DND-41 (cell line): ENCODE measurements at regions not wholly inside any gene's neighbourhood (a gene's known extent, or its start where the extent isn't known, plus 50 kb on each side); places are given as distances from the start of the nearest gene placed in this dataset.

ENCODE experiments used
- EZH2 ChIP-seq: IDR thresholded peaks from 3 replicates; pipeline ENCODE4 v1.6.1; 2012; ENCODE audit warnings: borderline replicate concordance, low read depth, mild to moderate bottlenecking, moderate library complexity, low read length, inconsistent platforms; ENCODE audit not compliant: severe bottlenecking
- TF ChIP-seq, protein P1 (sequence below): IDR thresholded peaks from 2 replicates; pipeline ENCODE4 v1.5.1; 2012; ENCODE audit warnings: borderline replicate concordance, low read length, moderate library complexity, mild to moderate bottlenecking; ENCODE audit not compliant: poor library complexity, severe bottlenecking; ENCODE audit errors: extremely low read depth

DNA sequence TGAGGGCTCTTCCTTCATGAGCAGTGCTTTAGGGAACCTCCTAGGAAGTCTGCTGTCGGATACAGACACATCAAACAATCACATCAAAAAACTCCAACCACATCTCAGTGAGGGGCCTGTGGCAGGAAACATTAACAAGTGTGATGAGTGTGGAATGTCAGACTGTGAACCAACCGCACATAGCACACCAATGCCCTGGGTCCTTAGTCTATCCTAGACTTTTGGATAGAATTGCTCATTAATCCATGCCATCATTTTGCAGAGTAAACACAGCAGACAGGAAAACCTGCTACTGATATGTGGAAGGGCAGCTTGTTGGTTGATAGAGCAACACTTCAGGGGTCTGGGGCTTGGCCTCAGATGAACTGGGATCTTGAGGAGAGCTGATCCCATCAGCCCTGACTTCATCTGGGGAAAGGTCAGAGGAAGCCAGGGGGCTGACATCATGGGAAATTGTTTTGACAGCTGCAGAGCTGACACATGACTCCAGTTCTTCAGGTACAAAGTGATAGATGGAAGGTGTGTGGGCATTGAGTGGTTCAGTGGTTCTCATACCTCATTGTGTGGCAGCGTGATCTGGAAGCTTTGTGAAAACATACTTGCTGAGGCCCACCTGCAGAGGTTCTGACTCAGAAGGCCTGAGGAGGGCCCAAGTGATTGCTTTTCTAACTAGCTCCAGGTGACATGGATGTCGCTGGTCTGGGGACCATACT, 193.3 kb downstream of the DIRAS2 start:
- TF ChIP-seq, protein P1, sequence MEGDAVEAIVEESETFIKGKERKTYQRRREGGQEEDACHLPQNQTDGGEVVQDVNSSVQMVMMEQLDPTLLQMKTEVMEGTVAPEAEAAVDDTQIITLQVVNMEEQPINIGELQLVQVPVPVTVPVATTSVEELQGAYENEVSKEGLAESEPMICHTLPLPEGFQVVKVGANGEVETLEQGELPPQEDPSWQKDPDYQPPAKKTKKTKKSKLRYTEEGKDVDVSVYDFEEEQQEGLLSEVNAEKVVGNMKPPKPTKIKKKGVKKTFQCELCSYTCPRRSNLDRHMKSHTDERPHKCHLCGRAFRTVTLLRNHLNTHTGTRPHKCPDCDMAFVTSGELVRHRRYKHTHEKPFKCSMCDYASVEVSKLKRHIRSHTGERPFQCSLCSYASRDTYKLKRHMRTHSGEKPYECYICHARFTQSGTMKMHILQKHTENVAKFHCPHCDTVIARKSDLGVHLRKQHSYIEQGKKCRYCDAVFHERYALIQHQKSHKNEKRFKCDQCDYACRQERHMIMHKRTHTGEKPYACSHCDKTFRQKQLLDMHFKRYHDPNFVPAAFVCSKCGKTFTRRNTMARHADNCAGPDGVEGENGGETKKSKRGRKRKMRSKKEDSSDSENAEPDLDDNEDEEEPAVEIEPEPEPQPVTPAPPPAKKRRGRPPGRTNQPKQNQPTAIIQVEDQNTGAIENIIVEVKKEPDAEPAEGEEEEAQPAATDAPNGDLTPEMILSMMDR, result no peak
- no peak for TF ChIP-seq EZH2
